Esophagus muscularis mucosa (tissue), 4 donors: ENCODE measurements at regions not wholly inside any gene's neighbourhood (a gene's known extent, or its start where the extent isn't known, plus 50 kb on each side); places are given as distances from the start of the nearest gene placed in this dataset.

ENCODE experiments used
- DNase-seq: peaks from one replicate; pipeline ENCODE4 v3.0.0-alpha.2; 2017; ENCODE audit errors: extremely low spot score
- H3K27ac ChIP-seq, 4 donors: fragments of 200-600 bp; sonication (generic); replicated peaks in 1 of 4; 1 replicate in 3 of 4; 2 replicates in 1 of 4; pipeline ENCODE4 v1.5.1; 2016 to 2019; ENCODE audit warnings: mild to moderate bottlenecking in 1 of 4
- H3K27me3 ChIP-seq, 4 donors: fragments of 200-600 bp; sonication (generic); one replicate each; pipeline versions ENCODE4 v1.5.1 to v1.6.0; 2016 to 2019
- H3K36me3 ChIP-seq, 4 donors: fragments of 200-600 bp; sonication (generic); one replicate each; pipeline ENCODE4 v1.5.1; 2016 to 2019
- H3K4me1 ChIP-seq, 4 donors: fragments of 200-600 bp; sonication (generic); one replicate each; pipeline ENCODE4 v1.5.1; 2016 to 2019
- H3K4me3 ChIP-seq, 4 donors: fragments of 200-600 bp; sonication (generic); 1 replicate in 2 of 4; 2 replicates in 2 of 4; pipeline ENCODE4 v1.5.1; 2016 to 2019; ENCODE audit warnings: mild to moderate bottlenecking in 4 of 4, moderate library complexity in 1 of 4
- H3K9me3 ChIP-seq, 4 donors: fragments of 200-600 bp; sonication (generic); 1 replicate in 3 of 4; 2 replicates in 1 of 4; pipeline ENCODE4 v1.5.1; 2016 to 2019
- CTCF ChIP-seq, 3 experiments: fragments of 200-600 bp in 2 of 3; fragments of 450-650 bp in 1 of 3; sonication (generic) in 2 of 3; IDR thresholded peaks; one replicate each; pipeline ENCODE4 v1.5.1; 2017 to 2019; ENCODE audit warnings: antibody characterized with exemption in 3 of 3, mild to moderate bottlenecking in 2 of 3, moderate library complexity in 1 of 3
- EP300 ChIP-seq: sonication (generic); formaldehyde crosslinking; IDR thresholded peaks from one replicate; pipeline ENCODE4 v1.6.1; 2017; ENCODE audit warnings: antibody characterized with exemption
- POLR2A ChIP-seq: fragments of 450-650 bp; IDR thresholded peaks from one replicate; pipeline ENCODE4 v1.6.1; 2017; ENCODE audit warnings: antibody characterized with exemption, moderate library complexity, mild to moderate bottlenecking, low read depth
- POLR2AphosphoS5 ChIP-seq, 2 donors: sonication (generic); formaldehyde crosslinking; IDR thresholded peaks; one replicate each; pipeline ENCODE4 v1.6.1; 2017; ENCODE audit warnings: antibody characterized with exemption in 2 of 2
- WGBS: methylation state at CpG from one replicate; pipeline ENCODE4 v1.1.5; 2018; 5-methylcytosine and 5-hydroxymethylcytosine counted together
- intact Hi-C: fragments of 100-400 bp; cut with DNase I; formaldehyde crosslinking; loops from one replicate; pipeline ENCODE4 v1.15.1; 2023

GRCh38 chr20:60968853-60969720 is 283.0 kb upstream of the CDH4 start:
- H3K4me3 ChIP-seq: no peak overlapping the region
- H3K27me3 ChIP-seq: no peaks in the 10 kb centered on the region
- no peak overlapping the region for H3K27ac ChIP-seq
- H3K4me1 ChIP-seq: peaks cover 0 to 4% (median 2%) of the 10 kb centered on the region in 4 donors
- WGBS: 82% methylated on average over 6 of the region's 7 CpGs
- H3K36me3 ChIP-seq: no peaks in the 10 kb centered on the region
- DNase-seq: no peak
- intact Hi-C loops: no loop called here
- H3K9me3 ChIP-seq: no peaks in the 10 kb centered on the region
- TF ChIP-seq CTCF (IDR thresholded peaks at IDR 0.05): no peak
- no peak for TF ChIP-seq EP300
- no peak for TF ChIP-seq POLR2A
- TF ChIP-seq POLR2AphosphoS5 (IDR thresholded peaks at IDR 0.05): no peak

GRCh38 chr20:60970601-60971000 is 281.5 kb upstream of the CDH4 start:
- Histone ChIP-seq H3K27me3 (no peaks in the 10 kb centered on the region), H3K4me3 (no peak overlapping the region), H3K4me1 (no peaks in the 10 kb centered on the region), H3K9me3 (no peaks in the 10 kb centered on the region), H3K36me3 (no peaks in the 10 kb centered on the region), H3K27ac (no peak overlapping the region)
- intact Hi-C loops: no loop called here
- no peak for DNase-seq
- 86% methylated on average over 8 of the region's 8 CpGs for WGBS
- TF ChIP-seq CTCF (IDR thresholded peaks at IDR 0.05) (no peak), EP300 (no peak), POLR2A (no peak), POLR2AphosphoS5 (IDR thresholded peaks at IDR 0.05) (no peak)

- no peak overlapping the region for H3K4me3 ChIP-seq
- H3K27me3 ChIP-seq: no peaks in the 10 kb centered on the region
- no peak for DNase-seq
- H3K4me1 ChIP-seq: peaks cover 0 to 12% (median 10%) of the 10 kb centered on the region in 4 donors
- WGBS: 90% methylated on average over 9 of the region's 10 CpGs
- no peak for TF ChIP-seq EP300
- TF ChIP-seq POLR2AphosphoS5 (IDR thresholded peaks at IDR 0.05): no peak
- no peak for TF ChIP-seq CTCF (IDR thresholded peaks at IDR 0.05)
- no peak for TF ChIP-seq POLR2A
- intact Hi-C loops: no loop called here
- no peak overlapping the region for H3K27ac ChIP-seq
- H3K36me3 ChIP-seq: no peaks in the 10 kb centered on the region
- H3K9me3 ChIP-seq: peaks cover 0 to 3% (median 2%) of the 10 kb centered on the region in 4 donors
These were observed 278.0 kb upstream of the CDH4 start for GRCh38 chr20:60974022-60974421.

- 76% methylated on average over 9 of the region's 9 CpGs for WGBS
- H3K27ac ChIP-seq: no peak overlapping the region
- H3K4me1 ChIP-seq: peaks cover 0 to 12% (median 10%) of the 10 kb centered on the region in 4 donors
- H3K4me3 ChIP-seq: no peak overlapping the region
- TF ChIP-seq POLR2AphosphoS5 (IDR thresholded peaks at IDR 0.05) (no peak), EP300 (no peak), POLR2A (no peak), CTCF (IDR thresholded peaks at IDR 0.05) (no peak)
- peaks cover 0 to 7% (median 5%) of the 10 kb centered on the region in 4 donors for H3K9me3 ChIP-seq
- H3K27me3 ChIP-seq: no peaks in the 10 kb centered on the region
- DNase-seq: no peak
- intact Hi-C loops: no loop called here
- H3K36me3 ChIP-seq: no peaks in the 10 kb centered on the region
These were observed 277.6 kb upstream of the CDH4 start for GRCh38 chr20:60974441-60974945.
